Cardiac fibroblast (primary cell): ENCODE measurements at regions not wholly inside any gene's neighbourhood (a gene's known extent, or its start where the extent isn't known, plus 50 kb on each side); places are given as distances from the start of the nearest gene placed in this dataset.
A peak's percentile ranks its signal among the peaks of the same experiment; 100 is the strongest.

Source experiments
- DNase-seq, 2 donors: peaks; one replicate each; pipeline versions ENCODE4 v3.0.0 to v3.0.0-alpha.2; 2010; ENCODE audit warnings: low read depth in 2 of 2
- H3K4me3 ChIP-seq, 2 donors: replicated peaks in 1 of 2; 1 replicate in 1 of 2; 2 replicates in 1 of 2; pipeline ENCODE4 v1.5.1; 2011; ENCODE audit warnings: low read depth in 2 of 2, low read length in 2 of 2, mild to moderate bottlenecking in 2 of 2, moderate library complexity in 1 of 2
- CTCF ChIP-seq: IDR thresholded peaks from one replicate; pipeline ENCODE4 v1.5.1; 2011; ENCODE audit warnings: low read depth, mild to moderate bottlenecking, low read length, inconsistent platforms

DNA sequence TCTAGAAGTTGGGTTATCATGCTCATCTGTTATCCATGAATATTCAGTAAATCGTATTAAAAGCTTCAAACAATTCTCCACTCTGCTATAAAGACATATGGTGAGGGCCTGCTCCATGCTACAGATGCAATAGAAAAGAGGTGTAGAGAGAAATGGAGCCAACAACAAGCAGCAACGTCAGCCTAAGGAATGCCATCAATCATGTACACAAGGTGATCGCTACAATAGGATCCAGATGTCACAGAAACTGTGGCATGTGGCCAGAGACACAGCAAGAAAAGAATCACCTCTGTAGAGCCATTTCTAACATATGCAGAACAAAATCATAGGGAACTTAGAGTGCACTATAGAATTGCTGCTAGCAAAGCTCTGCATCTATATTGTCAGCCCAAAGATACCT lies 1188.1 kb downstream of the PCDH7 start:
- no peak for DNase-seq
- no peak overlapping the region for H3K4me3 ChIP-seq
- no peak for TF ChIP-seq CTCF

DNA sequence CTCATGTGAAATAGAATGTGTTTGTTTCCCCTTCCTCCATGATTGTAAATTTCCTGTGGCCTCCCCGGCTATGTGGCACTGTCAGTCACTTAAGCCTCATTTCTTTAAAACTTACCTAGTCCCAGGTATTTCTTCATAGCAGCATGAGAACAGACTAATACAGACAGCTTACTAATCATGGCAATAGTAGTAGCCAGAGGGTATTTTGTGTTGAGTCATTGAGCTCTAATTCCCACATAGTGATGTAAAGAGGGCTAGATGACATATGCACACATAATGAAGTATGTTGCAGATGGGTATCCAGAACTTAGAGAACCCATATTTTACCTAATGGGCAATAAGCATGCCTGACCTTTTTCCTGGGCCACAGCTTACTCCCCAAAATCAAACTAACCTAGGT lies 1197.2 kb downstream of the PCDH7 start:
- no peak overlapping the region for H3K4me3 ChIP-seq
- no peak for TF ChIP-seq CTCF
- no peak for DNase-seq

- no peak overlapping the region for H3K4me3 ChIP-seq
- TF ChIP-seq CTCF = no peak
- peak; percentile 6 to 52 for DNase-seq
These were observed 1198.7 kb downstream of the PCDH7 start for GRCh38 chr4:31918891-31919290.

GRCh38 chr4:31923634-31924033 lies 1203.5 kb downstream of the PCDH7 start:
- DNase-seq = no peak
- no peak overlapping the region for H3K4me3 ChIP-seq
- TF ChIP-seq CTCF = no peak

GRCh38 chr4:31929676-31930345 lies 1209.6 kb downstream of the PCDH7 start:
- no peak overlapping the region for H3K4me3 ChIP-seq
- no peak for TF ChIP-seq CTCF
- peak in 1 of 2 donors; percentile 10 for DNase-seq

DNA sequence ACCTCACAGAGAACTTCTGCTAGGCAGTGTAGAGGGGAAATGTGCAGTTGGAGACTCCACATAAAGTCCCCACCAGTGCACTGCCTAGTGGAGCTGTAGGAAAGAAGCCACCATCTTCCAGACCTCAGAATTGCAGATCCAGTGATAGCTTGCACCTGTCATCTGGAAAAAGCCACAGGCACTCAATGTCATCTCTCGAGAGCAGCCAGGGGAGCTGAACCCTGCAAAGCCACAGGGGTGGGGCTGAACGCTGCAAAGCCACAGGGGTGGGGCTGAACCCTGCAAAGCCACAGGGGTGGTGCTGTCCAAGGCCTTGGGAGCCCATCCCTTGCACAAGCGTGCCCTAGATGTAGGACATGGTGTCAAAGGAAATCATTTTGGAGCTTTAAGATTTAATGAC lies 1226.3 kb downstream of the PCDH7 start:
- TF ChIP-seq CTCF = no peak
- DNase-seq = no peak
- no peak overlapping the region for H3K4me3 ChIP-seq

DNA sequence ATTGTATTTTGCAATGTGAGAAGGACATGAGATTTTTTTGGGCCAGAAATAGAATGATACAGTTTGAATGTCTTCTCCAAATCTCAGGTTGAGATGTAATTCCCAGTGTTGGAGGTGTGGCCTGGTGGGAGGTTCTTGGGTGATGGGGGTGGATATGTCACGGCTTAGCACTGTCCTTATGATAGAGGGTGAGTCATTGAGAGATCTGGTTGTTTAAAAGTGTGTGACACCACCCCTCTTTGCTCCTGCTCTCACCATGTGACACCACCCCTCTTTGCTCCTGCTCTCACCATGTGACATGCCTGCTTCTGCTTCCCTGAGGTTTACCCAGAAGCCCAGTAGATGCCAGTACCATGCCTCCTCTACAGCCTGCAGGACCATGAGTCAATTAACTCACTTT lies 1226.9 kb downstream of the PCDH7 start:
- DNase-seq = no peak
- H3K4me3 ChIP-seq = no peak overlapping the region
- TF ChIP-seq CTCF = no peak
